GM12878 (cell line): ENCODE measurements at regions not wholly inside any gene's neighbourhood (a gene's known extent, or its start where the extent isn't known, plus 50 kb on each side); places are given as distances from the start of the nearest gene placed in this dataset.

Source experiments
- ATAC-seq: fragments of 200-7000 bp; cut with Tn5 transposase; 3 replicates; pipeline ENCODE4 v1.9.1; 2020; ENCODE audit warnings: mild to moderate bottlenecking, moderate library complexity
- BruUV-seq: library from RNA; stranded (reverse); fragments of 400-500 nt; replicated peaks from 2 replicates; lab custom pipeline; 2021; lab: Mats Ljungman, UMichigan
- CTCF ChIA-PET: fragments of 300-600 bp; sonication (Branson Sonifier 250); formaldehyde crosslinking; extraction: SDS; loops from one replicate; lab custom pipeline; 2021; ENCODE audit warnings: inconsistent platforms; lab: Yijun Ruan, JAX
- POLR2A ChIA-PET: fragments of 350-600 bp; formaldehyde crosslinking; extraction: SDS; loops from one replicate; lab custom pipeline; 2021; ENCODE audit warnings: inconsistent platforms; lab: Charles Lee
- RAD21 ChIA-PET: fragments of 300-600 bp; sonication (Branson Sonifier 250); formaldehyde crosslinking; loops from one replicate; lab custom pipeline; 2023; ENCODE audit warnings: antibody characterized with exemption; ENCODE audit not compliant: unreplicated experiment; lab: Charles Lee
- SMC1A ChIA-PET: fragments of 300-600 bp; sonication (Branson Sonifier 250); formaldehyde crosslinking; loops from one replicate; lab custom pipeline; 2023; ENCODE audit not compliant: unreplicated experiment, uncharacterized antibody; lab: Charles Lee
- DNase-seq: peaks from one replicate; pipeline ENCODE4 v3.0.0-alpha.2; 2011; ENCODE audit warnings: low read depth, low spot score
- FAIRE-seq: peaks from 3 replicates; lab custom pipeline; 2011; peaks lifted over from hg19 to GRCh38; lab: Jason Lieb, UNC
- H2AFZ ChIP-seq: 2 replicates; pipeline ENCODE4 v1.6.0; 2011; ENCODE audit warnings: low read depth, low read length, control low read depth; ENCODE audit not compliant: control insufficient read depth
- H3K27ac ChIP-seq: 2 replicates; pipeline ENCODE4 v1.5.1; 2011; ENCODE audit warnings: control low read depth; ENCODE audit not compliant: control insufficient read depth, insufficient read depth
- H3K27me3 ChIP-seq, 2 experiments: replicated peaks in 1 of 2; 2 replicates each; pipeline versions ENCODE4 v1.6.0 to v1.6.1; 2011; ENCODE audit warnings: low read length in 1 of 2; ENCODE audit not compliant: control insufficient read depth in 2 of 2, insufficient read depth in 2 of 2
- H3K36me3 ChIP-seq, 2 experiments: 2 replicates each; pipeline ENCODE4 v1.5.1; 2011; ENCODE audit warnings: low read length in 1 of 2; ENCODE audit not compliant: control insufficient read depth in 2 of 2, insufficient read depth in 2 of 2
- H3K4me1 ChIP-seq: 2 replicates; pipeline ENCODE4 v1.6.1; 2011; ENCODE audit warnings: mild to moderate bottlenecking, low read length, moderate library complexity, mixed read lengths; ENCODE audit not compliant: control insufficient read depth, insufficient read depth
- H3K4me2 ChIP-seq: 2 replicates; pipeline ENCODE4 v1.6.0; 2011; ENCODE audit warnings: control low read depth; ENCODE audit not compliant: control insufficient read depth, insufficient read depth
- H3K4me3 ChIP-seq: fragments of 200-600 bp; sonication (generic); 2 replicates; pipeline ENCODE4 v1.5.1; 2016
- H3K79me2 ChIP-seq: 2 replicates; pipeline ENCODE4 v1.6.0; 2011; ENCODE audit warnings: low read length; ENCODE audit not compliant: control insufficient read depth, insufficient read depth
- H3K9ac ChIP-seq: 2 replicates; pipeline ENCODE4 v1.8.0; 2011; ENCODE audit warnings: low read length, control low read depth, mixed read lengths; ENCODE audit not compliant: control insufficient read depth, insufficient read depth
- H3K9me3 ChIP-seq: replicated peaks from 3 replicates; pipeline ENCODE4 v1.5.1; 2011; ENCODE audit warnings: mild to moderate bottlenecking, low read length; ENCODE audit not compliant: control insufficient read depth, insufficient read depth
- H4K20me1 ChIP-seq: 2 replicates; pipeline ENCODE4 v1.6.0; 2011; ENCODE audit not compliant: control insufficient read depth, insufficient read depth
- CEBPB ChIP-seq, 2 experiments: fragments of 150-350 bp in 1 of 2; IDR thresholded peaks; 2 replicates each; pipeline ENCODE4 v1.6.1; 2012 to 2014; ENCODE audit warnings: low read depth in 2 of 2, low read length in 2 of 2, borderline replicate concordance in 1 of 2, inconsistent platforms in 1 of 2
- CREB1 ChIP-seq: IDR thresholded peaks from 2 replicates; pipeline ENCODE4 v1.6.1; 2012; ENCODE audit warnings: low read depth, mild to moderate bottlenecking, inconsistent platforms
- CREM ChIP-seq: IDR thresholded peaks from 2 replicates; pipeline ENCODE4 v1.6.1; 2014; ENCODE audit warnings: antibody characterized with exemption, low read depth
- EZH2 ChIP-seq: IDR thresholded peaks from 2 replicates; pipeline ENCODE4 v1.6.1; 2012; ENCODE audit warnings: low read depth, mild to moderate bottlenecking, control low read depth, inconsistent platforms, low read length, borderline replicate concordance; ENCODE audit not compliant: control insufficient read depth
- HCFC1 ChIP-seq: fragments of 150-350 bp; IDR thresholded peaks from 2 replicates; pipeline ENCODE4 v1.6.1; 2014; ENCODE audit warnings: low read length
- IKZF2 ChIP-seq, 2 experiments: fragments of 450-650 bp; IDR thresholded peaks; 2 replicates each; pipeline ENCODE4 v1.6.1; 2017; ENCODE audit warnings: mild to moderate bottlenecking in 2 of 2, moderate library complexity in 2 of 2
- IRF4 ChIP-seq: IDR thresholded peaks from 2 replicates; pipeline ENCODE4 v1.6.1; 2011; ENCODE audit warnings: low read depth, low read length
- MEF2B ChIP-seq: fragments of 450-650 bp; IDR thresholded peaks from 2 replicates; pipeline ENCODE4 v1.6.1; 2018; ENCODE audit warnings: mild to moderate bottlenecking, moderate library complexity; ENCODE audit not compliant: partially characterized antibody, poor library complexity, severe bottlenecking
- NFXL1 ChIP-seq: fragments of 450-650 bp; IDR thresholded peaks from 2 replicates; pipeline ENCODE4 v1.6.1; 2017; ENCODE audit warnings: antibody characterized with exemption, mild to moderate bottlenecking, borderline replicate concordance
- NR2F1 ChIP-seq: fragments of 450-650 bp; conservative IDR thresholded peaks from 2 replicates; pipeline ENCODE4 v1.6.1; 2017; ENCODE audit warnings: mild to moderate bottlenecking
- PML ChIP-seq: IDR thresholded peaks from 2 replicates; pipeline ENCODE4 v1.6.1; 2012; ENCODE audit warnings: low read length, inconsistent platforms
- POLR2AphosphoS2 ChIP-seq: IDR thresholded peaks from 2 replicates; pipeline ENCODE4 v1.6.1; 2011; ENCODE audit warnings: low read depth, mild to moderate bottlenecking, low read length, improper control_type of control experiment, moderate library complexity
- POLR2AphosphoS5 ChIP-seq: IDR thresholded peaks from 2 replicates; pipeline ENCODE4 v1.6.1; 2011; ENCODE audit warnings: mild to moderate bottlenecking, low read length, inconsistent platforms
- RFX5 ChIP-seq: IDR thresholded peaks from 2 replicates; pipeline ENCODE4 v1.6.1; 2011; ENCODE audit warnings: low read depth, low read length, improper control_type of control experiment
- SUZ12 ChIP-seq: fragments of 200-600 bp; sonication (generic); IDR thresholded peaks from one replicate; pipeline ENCODE4 v1.6.1; 2018; ENCODE audit warnings: antibody characterized with exemption, mild to moderate bottlenecking; ENCODE audit not compliant: unreplicated experiment
- TAF1 ChIP-seq: IDR thresholded peaks from 2 replicates; pipeline ENCODE4 v1.6.1; 2011; ENCODE audit warnings: mild to moderate bottlenecking, low read depth, low read length, borderline replicate concordance
- TCF3 ChIP-seq: IDR thresholded peaks from 2 replicates; pipeline ENCODE4 v1.6.1; 2012; ENCODE audit warnings: low read depth, mild to moderate bottlenecking, low read length, borderline replicate concordance; ENCODE audit not compliant: insufficient read depth
- ZNF24 ChIP-seq: fragments of 450-650 bp; IDR thresholded peaks from 2 replicates; pipeline ENCODE4 v1.6.1; 2017; ENCODE audit warnings: antibody characterized with exemption, mild to moderate bottlenecking
- ZSCAN29 ChIP-seq: fragments of 450-650 bp; IDR thresholded peaks from 2 replicates; pipeline ENCODE4 v1.6.1; 2017; ENCODE audit warnings: mild to moderate bottlenecking, moderate library complexity
- WGBS: methylation state at CpG from one replicate; pipeline ENCODE4 v1.1.6; 2016; ENCODE audit warnings: low lambda C conversion rate; ENCODE audit not compliant: insufficient replicate concordance, insufficient coverage; ENCODE audit errors: missing lambda C conversion rate; 5-methylcytosine and 5-hydroxymethylcytosine counted together
- in situ Hi-C: fragments of 300-500 bp; cut with MboI; formaldehyde crosslinking; loops from 9 replicates; pipeline ENCODE4 v1.14.3; 2018; ENCODE audit warnings: mixed read lengths
- intact Hi-C: fragments of 100-400 bp; cut with micrococcal nuclease; formaldehyde crosslinking; loops from one replicate; pipeline ENCODE4 v1.14.2; 2022; ENCODE audit not compliant: unreplicated experiment
- TF ChIP-seq, protein P1 (sequence below): IDR thresholded peaks from 2 replicates; pipeline ENCODE4 v1.6.1; 2012; ENCODE audit warnings: low read length, inconsistent platforms

DNA sequence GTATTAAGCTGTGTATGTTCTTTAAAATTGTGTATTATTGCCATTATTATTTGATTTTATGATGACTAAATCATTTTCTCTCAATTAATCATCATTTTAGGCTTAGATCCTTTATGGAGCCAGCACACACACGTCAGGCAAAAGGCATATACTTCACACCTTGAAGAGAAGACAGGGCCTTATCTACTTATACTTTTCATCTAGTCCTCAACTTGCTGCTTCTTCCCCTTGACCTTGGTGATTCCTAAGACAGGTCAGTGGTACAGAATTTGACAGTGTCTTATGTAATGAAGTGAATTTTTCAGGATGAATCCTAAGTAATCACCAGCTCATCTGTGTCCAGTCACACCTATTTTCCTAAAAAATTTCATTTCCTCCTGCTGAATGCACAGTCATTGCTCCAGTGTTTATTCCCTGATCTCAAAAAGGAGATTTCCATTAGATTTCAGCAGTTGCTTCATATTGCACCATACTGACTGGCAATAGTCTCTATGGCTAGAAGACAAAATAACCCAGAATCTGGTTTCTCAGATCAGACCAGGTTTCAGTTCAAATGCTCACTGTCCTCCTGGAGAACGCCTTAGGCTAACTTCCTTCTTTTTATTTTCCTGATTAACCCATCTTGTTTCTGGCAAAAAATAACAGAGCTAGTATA lies 235.7 kb downstream of the PTH2R start:
- BruUV-seq: no TSS peak
- FAIRE-seq: no peak
- SMC1A ChIA-PET: no interaction called here

More for the DNA sequence above, 235.7 kb downstream of the PTH2R start:
- Histone ChIP-seq H3K36me3 (no peaks in the 10 kb centered on the region), H4K20me1 (no peaks in the 10 kb centered on the region), H3K79me2 (no peaks in the 10 kb centered on the region), H3K4me3 (no peak overlapping the region), H3K27ac (no peak overlapping the region), H3K27me3 (no peaks in the 10 kb centered on the region), H2AFZ (no peak overlapping the region), H3K9me3 (no peaks in the 10 kb centered on the region), H3K4me2 (no peak overlapping the region), H3K9ac (no peak overlapping the region), H3K4me1 (no peaks in the 10 kb centered on the region)
- intact Hi-C loops (no loop called here), in situ Hi-C loops (no loop called here)
- ChIA-PET CTCF (no interaction called here), POLR2A (no interaction called here), RAD21 (no interaction called here)
- DNase-seq (no peak), ATAC-seq (no peak)
- no peak for TF ChIP-seq PML
- TF ChIP-seq NFXL1: no peak
- TF ChIP-seq TAF1: no peak
- no peak for TF ChIP-seq MEF2B
- TF ChIP-seq ZSCAN29: no peak
- TF ChIP-seq POLR2AphosphoS2: no peak
- no peak for TF ChIP-seq IRF4
- TF ChIP-seq, protein P1, sequence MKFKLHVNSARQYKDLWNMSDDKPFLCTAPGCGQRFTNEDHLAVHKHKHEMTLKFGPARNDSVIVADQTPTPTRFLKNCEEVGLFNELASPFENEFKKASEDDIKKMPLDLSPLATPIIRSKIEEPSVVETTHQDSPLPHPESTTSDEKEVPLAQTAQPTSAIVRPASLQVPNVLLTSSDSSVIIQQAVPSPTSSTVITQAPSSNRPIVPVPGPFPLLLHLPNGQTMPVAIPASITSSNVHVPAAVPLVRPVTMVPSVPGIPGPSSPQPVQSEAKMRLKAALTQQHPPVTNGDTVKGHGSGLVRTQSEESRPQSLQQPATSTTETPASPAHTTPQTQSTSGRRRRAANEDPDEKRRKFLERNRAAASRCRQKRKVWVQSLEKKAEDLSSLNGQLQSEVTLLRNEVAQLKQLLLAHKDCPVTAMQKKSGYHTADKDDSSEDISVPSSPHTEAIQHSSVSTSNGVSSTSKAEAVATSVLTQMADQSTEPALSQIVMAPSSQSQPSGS: no peak
- no peak for TF ChIP-seq POLR2AphosphoS5
- no peak for TF ChIP-seq HCFC1
- no peak for TF ChIP-seq EZH2
- TF ChIP-seq RFX5: no peak
- TF ChIP-seq ZNF24: no peak
- TF ChIP-seq CEBPB (IDR thresholded peaks at IDR 0.05; ENCODE audit: borderline replicate concordance in 1 of 2, low read depth in 2 of 2, low read length in 2 of 2): no peak
- no peak for TF ChIP-seq NR2F1
- TF ChIP-seq SUZ12: no peak
- TF ChIP-seq CREM: no peak
- TF ChIP-seq IKZF2 (IDR thresholded peaks at IDR 0.05): no peak
- no peak for TF ChIP-seq CREB1
- TF ChIP-seq TCF3: no peak
- WGBS: 0% methylated on average over 2 of the region's 2 CpGs
